A549 (cell line): ENCODE measurements at regions not wholly inside any gene's neighbourhood (a gene's known extent, or its start where the extent isn't known, plus 50 kb on each side); places are given as distances from the start of the nearest gene placed in this dataset.

ENCODE experiments used
- ATAC-seq, 2 experiments: fragments of 200-7000 bp in 1 of 2; fragments of >200 bp in 1 of 2; cut with Nextera tagmentation in 1 of 2; cut with Tn5 transposase in 1 of 2; 3 replicates each; pipeline versions ENCODE4 v1.8.0 to v1.9.1; 2018 to 2020; ENCODE audit warnings: mild to moderate bottlenecking in 1 of 2, moderate library complexity in 1 of 2
- CTCF ChIA-PET: fragments of 300-600 bp; sonication (Branson Sonifier 250); formaldehyde crosslinking; extraction: SDS; loops from one replicate; lab custom pipeline; 2021; ENCODE audit warnings: antibody characterized with exemption, inconsistent platforms; lab: Yijun Ruan, JAX
- POLR2A ChIA-PET: fragments of 350-600 bp; formaldehyde crosslinking; extraction: SDS; loops from one replicate; lab custom pipeline; 2021; ENCODE audit warnings: antibody characterized with exemption, inconsistent platforms; lab: Yijun Ruan, JAX
- DNase-seq, 2 experiments: peaks; one replicate each; pipeline versions ENCODE4 v3.0.0 to v3.0.0-alpha.2; 2011 to 2016; ENCODE audit warnings: low read depth in 1 of 2, low spot score in 1 of 2
- FAIRE-seq: peaks from 2 replicates; lab custom pipeline; 2011; peaks lifted over from hg19 to GRCh38; lab: Jason Lieb, UNC
- H3K27ac ChIP-seq, 2 experiments: fragments of >200 bp; sonication (Bioruptor Twin); formaldehyde crosslinking; 3 replicates each; pipeline ENCODE4 v1.5.1; 2016 to 2017
- H3K4me1 ChIP-seq: fragments of >200 bp; sonication (Bioruptor Twin); formaldehyde crosslinking; 3 replicates; pipeline ENCODE4 v1.6.1; 2016
- H3K4me2 ChIP-seq: fragments of >200 bp; sonication (Bioruptor Twin); formaldehyde crosslinking; 3 replicates; pipeline ENCODE4 v1.6.1; 2016
- H3K4me3 ChIP-seq: fragments of >200 bp; sonication (Bioruptor Twin); formaldehyde crosslinking; 3 replicates; pipeline ENCODE4 v1.5.1; 2016
- H3K9me3 ChIP-seq: fragments of >200 bp; sonication (Bioruptor Twin); formaldehyde crosslinking; 3 replicates; pipeline ENCODE4 v1.6.1; 2016
- CHD4 ChIP-seq: fragments of 200-600 bp; sonication (generic); IDR thresholded peaks from 2 replicates; pipeline ENCODE4 v1.6.1; 2016; ENCODE audit warnings: antibody characterized with exemption, mild to moderate bottlenecking, borderline replicate concordance
- EHMT2 ChIP-seq: fragments of 200-600 bp; sonication (generic); IDR thresholded peaks from 2 replicates; pipeline ENCODE4 v1.6.1; 2016; ENCODE audit warnings: antibody characterized with exemption, low read depth, mild to moderate bottlenecking, moderate library complexity
- EP300 ChIP-seq, 2 experiments: fragments of >200 bp; sonication (Bioruptor Twin); formaldehyde crosslinking; IDR thresholded peaks; 2 replicates in 1 of 2; 3 replicates in 1 of 2; pipeline ENCODE4 v1.6.1; 2016 to 2017
- FOSB ChIP-seq: fragments of 250-450 bp; sonication (Bioruptor Pico); IDR thresholded peaks from 2 replicates; pipeline ENCODE4 v1.5.0; 2020; ENCODE audit warnings: mild to moderate bottlenecking, moderate library complexity
- FOSL2 ChIP-seq, 2 experiments: fragments of 450-650 bp in 1 of 2; fragments of >200 bp in 1 of 2; sonication (Bioruptor Twin) in 1 of 2; formaldehyde crosslinking; IDR thresholded peaks; 2 replicates each; pipeline versions ENCODE4 v1.5.0 to v1.6.1; 2016 to 2020; ENCODE audit warnings: mild to moderate bottlenecking in 1 of 2, moderate library complexity in 1 of 2
- FOXS1 ChIP-seq: fragments of 250-450 bp; sonication (Bioruptor Pico); IDR thresholded peaks from 2 replicates; pipeline ENCODE4 v1.5.0; 2020; ENCODE audit warnings: mild to moderate bottlenecking, moderate library complexity
- HDAC2 ChIP-seq: fragments of 200-600 bp; sonication (generic); IDR thresholded peaks from 2 replicates; pipeline ENCODE4 v1.6.1; 2016
- HEYL ChIP-seq: fragments of 250-450 bp; sonication (Bioruptor Pico); IDR thresholded peaks from 2 replicates; pipeline ENCODE4 v1.8.0; 2021; ENCODE audit warnings: mild to moderate bottlenecking, moderate library complexity
- HOXB5 ChIP-seq: fragments of 250-450 bp; sonication (Bioruptor Pico); IDR thresholded peaks from 2 replicates; pipeline ENCODE4 v1.5.0; 2020; ENCODE audit warnings: mild to moderate bottlenecking, moderate library complexity
- JUN ChIP-seq, 2 experiments: fragments of >200 bp; sonication (Bioruptor Twin); formaldehyde crosslinking; IDR thresholded peaks; 2 replicates in 1 of 2; 3 replicates in 1 of 2; pipeline ENCODE4 v1.6.1; 2016 to 2017
- JUNB ChIP-seq: fragments of >200 bp; sonication (Bioruptor Twin); formaldehyde crosslinking; IDR thresholded peaks from 2 replicates; pipeline ENCODE4 v1.6.1; 2016
- KDM1A ChIP-seq: fragments of 200-600 bp; sonication (generic); IDR thresholded peaks from 2 replicates; pipeline ENCODE4 v1.6.1; 2016; ENCODE audit warnings: low read depth, mild to moderate bottlenecking
- KDM5A ChIP-seq: fragments of 200-600 bp; sonication (generic); IDR thresholded peaks from 2 replicates; pipeline ENCODE4 v1.6.1; 2016; ENCODE audit warnings: antibody characterized with exemption, mild to moderate bottlenecking
- MAFK ChIP-seq: fragments of 450-650 bp; IDR thresholded peaks from 2 replicates; pipeline ENCODE4 v1.6.1; 2014; ENCODE audit not compliant: partially characterized antibody
- NFE2L2 ChIP-seq: fragments of 150-350 bp; conservative IDR thresholded peaks from 2 replicates; pipeline ENCODE4 v1.6.1; 2014; ENCODE audit warnings: low read length
- NR3C1 ChIP-seq: fragments of >200 bp; sonication (Bioruptor Twin); formaldehyde crosslinking; IDR thresholded peaks from 3 replicates; pipeline ENCODE4 v1.6.1; 2017
- RARB ChIP-seq: fragments of 250-450 bp; sonication (Bioruptor Pico); IDR thresholded peaks from 2 replicates; pipeline ENCODE4 v1.8.0; 2021; ENCODE audit warnings: mild to moderate bottlenecking, moderate library complexity
- RNF2 ChIP-seq: fragments of 200-600 bp; sonication (generic); IDR thresholded peaks from 2 replicates; pipeline ENCODE4 v1.6.1; 2016; ENCODE audit warnings: low read depth, mild to moderate bottlenecking, antibody characterized with exemption, moderate library complexity, borderline replicate concordance
- SREBF2 ChIP-seq: fragments of 450-650 bp; IDR thresholded peaks from 2 replicates; pipeline ENCODE4 v1.6.1; 2014; ENCODE audit warnings: mild to moderate bottlenecking, moderate library complexity
- ZFP36 ChIP-seq: fragments of 450-650 bp; IDR thresholded peaks from 2 replicates; pipeline ENCODE4 v1.6.1; 2014; ENCODE audit warnings: borderline replicate concordance; ENCODE audit not compliant: partially characterized antibody
- ZNF302 ChIP-seq: fragments of 250-450 bp; sonication (Bioruptor Pico); IDR thresholded peaks from 2 replicates; pipeline ENCODE4 v1.9.0; 2021; ENCODE audit warnings: inconsistent platforms, mild to moderate bottlenecking, moderate library complexity
- ZSCAN20 ChIP-seq: fragments of 250-450 bp; sonication (Bioruptor Pico); IDR thresholded peaks from 2 replicates; pipeline ENCODE4 v1.8.0; 2022; ENCODE audit warnings: mild to moderate bottlenecking, moderate library complexity
- WGBS: methylation state at CpG from one replicate; pipeline ENCODE4 v1.1.6; 2017; ENCODE audit errors: missing lambda C conversion rate; 5-methylcytosine and 5-hydroxymethylcytosine counted together
- TF ChIP-seq, protein P1 (sequence below): fragments of >200 bp; sonication (Bioruptor Twin); formaldehyde crosslinking; IDR thresholded peaks from 3 replicates; pipeline ENCODE4 v1.6.1; 2016
- TF ChIP-seq, protein P2 (sequence below): fragments of 150-350 bp; IDR thresholded peaks from 2 replicates; pipeline ENCODE4 v1.6.1; 2014; ENCODE audit warnings: low read depth, mild to moderate bottlenecking, low read length
- TF ChIP-seq, protein P3 (sequence below): fragments of 450-650 bp; IDR thresholded peaks from 2 replicates; pipeline ENCODE4 v1.6.1; 2014; ENCODE audit warnings: antibody characterized with exemption
- TF ChIP-seq, protein P4 (sequence below): fragments of >200 bp; sonication (Bioruptor Twin); formaldehyde crosslinking; IDR thresholded peaks from 3 replicates; pipeline ENCODE4 v1.5.1; 2016
- TF ChIP-seq, protein P5 (sequence below): IDR thresholded peaks from 2 replicates; pipeline ENCODE4 v1.6.1; 2012; ENCODE audit warnings: low read depth, borderline replicate concordance
- TF ChIP-seq, protein P6 (sequence below): fragments of 200-600 bp; sonication (generic); IDR thresholded peaks from 2 replicates; pipeline ENCODE4 v1.6.1; 2016; ENCODE audit warnings: antibody characterized with exemption, mild to moderate bottlenecking, moderate library complexity

DNA sequence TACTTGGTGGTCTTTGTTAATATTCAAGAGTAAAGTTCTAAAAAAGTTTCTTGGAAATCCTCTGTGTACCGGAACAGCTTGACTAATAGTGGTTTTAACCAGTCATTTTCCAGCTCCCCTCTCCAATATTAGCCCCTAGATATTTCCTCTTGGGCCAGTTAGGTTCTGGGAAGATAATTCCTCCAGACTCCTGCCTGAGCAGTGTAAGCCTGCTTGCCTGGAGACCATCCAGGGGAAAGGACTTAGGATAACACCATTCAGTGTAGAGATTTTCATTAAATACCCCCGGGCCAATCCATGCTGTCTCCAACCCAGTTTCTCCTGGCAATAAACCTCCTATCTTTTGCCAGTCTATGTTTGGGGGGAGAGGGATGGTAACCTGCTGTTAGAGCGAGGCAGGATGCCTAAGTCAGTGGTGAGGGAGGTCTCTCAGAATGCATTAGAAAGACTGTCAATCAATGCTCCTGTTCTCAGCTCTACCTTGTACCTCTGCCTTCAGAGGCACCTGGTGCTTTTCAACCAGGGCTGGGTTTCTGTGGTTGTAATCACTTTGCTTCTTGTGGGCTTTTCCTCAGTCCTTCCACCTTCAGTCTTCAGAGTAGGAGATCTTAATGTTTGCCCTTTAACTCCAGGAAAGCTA, 186.4 kb downstream of the RNF152 start:
- FAIRE-seq: no peak
- Histone ChIP-seq H3K9me3 (no peaks in the 10 kb centered on the region), H3K27ac (no peak overlapping the region), H3K4me1 (no peaks in the 10 kb centered on the region)
- ATAC-seq: no peak
- WGBS: 0% methylated on average over 3 of the region's 3 CpGs
- no peak for DNase-seq
- no peak for TF ChIP-seq HEYL
- TF ChIP-seq RNF2: no peak
- no peak for TF ChIP-seq FOXS1 (CRISPR knock-in tag)
- no peak for TF ChIP-seq MAFK
- TF ChIP-seq, protein P1, sequence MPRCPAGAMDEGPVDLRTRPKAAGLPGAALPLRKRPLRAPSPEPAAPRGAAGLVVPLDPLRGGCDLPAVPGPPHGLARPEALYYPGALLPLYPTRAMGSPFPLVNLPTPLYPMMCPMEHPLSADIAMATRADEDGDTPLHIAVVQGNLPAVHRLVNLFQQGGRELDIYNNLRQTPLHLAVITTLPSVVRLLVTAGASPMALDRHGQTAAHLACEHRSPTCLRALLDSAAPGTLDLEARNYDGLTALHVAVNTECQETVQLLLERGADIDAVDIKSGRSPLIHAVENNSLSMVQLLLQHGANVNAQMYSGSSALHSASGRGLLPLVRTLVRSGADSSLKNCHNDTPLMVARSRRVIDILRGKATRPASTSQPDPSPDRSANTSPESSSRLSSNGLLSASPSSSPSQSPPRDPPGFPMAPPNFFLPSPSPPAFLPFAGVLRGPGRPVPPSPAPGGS: no peak
- TF ChIP-seq JUNB: no peak
- no peak for TF ChIP-seq KDM1A
- TF ChIP-seq HDAC2: no peak
- no peak for TF ChIP-seq HOXB5 (CRISPR knock-in tag)
- TF ChIP-seq, protein P2, sequence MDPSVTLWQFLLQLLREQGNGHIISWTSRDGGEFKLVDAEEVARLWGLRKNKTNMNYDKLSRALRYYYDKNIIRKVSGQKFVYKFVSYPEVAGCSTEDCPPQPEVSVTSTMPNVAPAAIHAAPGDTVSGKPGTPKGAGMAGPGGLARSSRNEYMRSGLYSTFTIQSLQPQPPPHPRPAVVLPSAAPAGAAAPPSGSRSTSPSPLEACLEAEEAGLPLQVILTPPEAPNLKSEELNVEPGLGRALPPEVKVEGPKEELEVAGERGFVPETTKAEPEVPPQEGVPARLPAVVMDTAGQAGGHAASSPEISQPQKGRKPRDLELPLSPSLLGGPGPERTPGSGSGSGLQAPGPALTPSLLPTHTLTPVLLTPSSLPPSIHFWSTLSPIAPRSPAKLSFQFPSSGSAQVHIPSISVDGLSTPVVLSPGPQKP: no peak
- no peak for TF ChIP-seq KDM5A
- no peak for TF ChIP-seq RARB (CRISPR knock-in tag)
- no peak for TF ChIP-seq ZSCAN20 (CRISPR knock-in tag)
- TF ChIP-seq CHD4: no peak
- TF ChIP-seq ZNF302 (CRISPR knock-in tag): no peak
- TF ChIP-seq, protein P3, sequence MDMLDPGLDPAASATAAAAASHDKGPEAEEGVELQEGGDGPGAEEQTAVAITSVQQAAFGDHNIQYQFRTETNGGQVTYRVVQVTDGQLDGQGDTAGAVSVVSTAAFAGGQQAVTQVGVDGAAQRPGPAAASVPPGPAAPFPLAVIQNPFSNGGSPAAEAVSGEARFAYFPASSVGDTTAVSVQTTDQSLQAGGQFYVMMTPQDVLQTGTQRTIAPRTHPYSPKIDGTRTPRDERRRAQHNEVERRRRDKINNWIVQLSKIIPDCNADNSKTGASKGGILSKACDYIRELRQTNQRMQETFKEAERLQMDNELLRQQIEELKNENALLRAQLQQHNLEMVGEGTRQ: no peak
- no peak for TF ChIP-seq FOSB
- TF ChIP-seq ZFP36: no peak
- TF ChIP-seq, all 56 proteins: peak for 0
- CTCF ChIA-PET: interaction anchor here (0.9 kb wide), 1 partner anchor 206 kb away, joined by 3 read pairs; no protein-coding TSS in a partner anchor
- Histone ChIP-seq H3K4me2 (no peak overlapping the region), H3K4me3 (no peak overlapping the region)
- POLR2A ChIA-PET: no interaction called here

DNA sequence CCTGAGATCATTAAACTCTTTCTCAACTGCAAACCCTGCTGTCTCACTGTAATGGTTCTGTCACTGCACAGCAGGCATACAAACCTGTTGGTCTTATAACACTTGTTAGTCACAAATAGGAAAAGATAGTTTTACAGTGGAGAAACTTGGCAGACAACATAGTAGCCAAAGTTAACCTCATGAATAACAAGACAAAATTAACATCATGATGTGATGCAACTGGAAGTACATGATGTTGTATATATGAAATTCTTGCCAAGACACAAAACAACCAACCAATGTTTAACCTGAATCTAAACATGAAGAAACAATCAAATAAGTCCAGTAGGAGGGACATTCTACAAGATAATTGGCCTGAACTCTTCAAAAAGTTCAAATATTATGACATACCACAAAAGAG, 189.3 kb downstream of the RNF152 start:
- ATAC-seq (no peak), FAIRE-seq (no peak), DNase-seq (no peak)
- H3K27ac ChIP-seq: no peak overlapping the region
- H3K4me3 ChIP-seq: no peak overlapping the region
- no peaks in the 10 kb centered on the region for H3K4me1 ChIP-seq
- CTCF ChIA-PET: no interaction called here
- H3K9me3 ChIP-seq: no peaks in the 10 kb centered on the region
- POLR2A ChIA-PET: no interaction called here
- H3K4me2 ChIP-seq: no peak overlapping the region
- TF ChIP-seq, protein P4, sequence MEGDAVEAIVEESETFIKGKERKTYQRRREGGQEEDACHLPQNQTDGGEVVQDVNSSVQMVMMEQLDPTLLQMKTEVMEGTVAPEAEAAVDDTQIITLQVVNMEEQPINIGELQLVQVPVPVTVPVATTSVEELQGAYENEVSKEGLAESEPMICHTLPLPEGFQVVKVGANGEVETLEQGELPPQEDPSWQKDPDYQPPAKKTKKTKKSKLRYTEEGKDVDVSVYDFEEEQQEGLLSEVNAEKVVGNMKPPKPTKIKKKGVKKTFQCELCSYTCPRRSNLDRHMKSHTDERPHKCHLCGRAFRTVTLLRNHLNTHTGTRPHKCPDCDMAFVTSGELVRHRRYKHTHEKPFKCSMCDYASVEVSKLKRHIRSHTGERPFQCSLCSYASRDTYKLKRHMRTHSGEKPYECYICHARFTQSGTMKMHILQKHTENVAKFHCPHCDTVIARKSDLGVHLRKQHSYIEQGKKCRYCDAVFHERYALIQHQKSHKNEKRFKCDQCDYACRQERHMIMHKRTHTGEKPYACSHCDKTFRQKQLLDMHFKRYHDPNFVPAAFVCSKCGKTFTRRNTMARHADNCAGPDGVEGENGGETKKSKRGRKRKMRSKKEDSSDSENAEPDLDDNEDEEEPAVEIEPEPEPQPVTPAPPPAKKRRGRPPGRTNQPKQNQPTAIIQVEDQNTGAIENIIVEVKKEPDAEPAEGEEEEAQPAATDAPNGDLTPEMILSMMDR: no peak
- TF ChIP-seq RNF2 (no peak), EP300 (IDR thresholded peaks at IDR 0.05) (no peak), ZSCAN20 (CRISPR knock-in tag) (no peak), NFE2L2 (no peak), JUN (IDR thresholded peaks at IDR 0.05) (no peak), SREBF2 (no peak), CHD4 (no peak), KDM5A (no peak), NR3C1 (no peak), JUNB (no peak), FOSL2 (IDR thresholded peaks at IDR 0.05) (no peak), FOSL2 (CRISPR knock-in tag; IDR thresholded peaks at IDR 0.05) (no peak), EHMT2 (no peak)
- TF ChIP-seq, protein P5, sequence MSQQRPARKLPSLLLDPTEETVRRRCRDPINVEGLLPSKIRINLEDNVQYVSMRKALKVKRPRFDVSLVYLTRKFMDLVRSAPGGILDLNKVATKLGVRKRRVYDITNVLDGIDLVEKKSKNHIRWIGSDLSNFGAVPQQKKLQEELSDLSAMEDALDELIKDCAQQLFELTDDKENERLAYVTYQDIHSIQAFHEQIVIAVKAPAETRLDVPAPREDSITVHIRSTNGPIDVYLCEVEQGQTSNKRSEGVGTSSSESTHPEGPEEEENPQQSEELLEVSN: no peak
- TF ChIP-seq, protein P3: no peak
- TF ChIP-seq, protein P6, sequence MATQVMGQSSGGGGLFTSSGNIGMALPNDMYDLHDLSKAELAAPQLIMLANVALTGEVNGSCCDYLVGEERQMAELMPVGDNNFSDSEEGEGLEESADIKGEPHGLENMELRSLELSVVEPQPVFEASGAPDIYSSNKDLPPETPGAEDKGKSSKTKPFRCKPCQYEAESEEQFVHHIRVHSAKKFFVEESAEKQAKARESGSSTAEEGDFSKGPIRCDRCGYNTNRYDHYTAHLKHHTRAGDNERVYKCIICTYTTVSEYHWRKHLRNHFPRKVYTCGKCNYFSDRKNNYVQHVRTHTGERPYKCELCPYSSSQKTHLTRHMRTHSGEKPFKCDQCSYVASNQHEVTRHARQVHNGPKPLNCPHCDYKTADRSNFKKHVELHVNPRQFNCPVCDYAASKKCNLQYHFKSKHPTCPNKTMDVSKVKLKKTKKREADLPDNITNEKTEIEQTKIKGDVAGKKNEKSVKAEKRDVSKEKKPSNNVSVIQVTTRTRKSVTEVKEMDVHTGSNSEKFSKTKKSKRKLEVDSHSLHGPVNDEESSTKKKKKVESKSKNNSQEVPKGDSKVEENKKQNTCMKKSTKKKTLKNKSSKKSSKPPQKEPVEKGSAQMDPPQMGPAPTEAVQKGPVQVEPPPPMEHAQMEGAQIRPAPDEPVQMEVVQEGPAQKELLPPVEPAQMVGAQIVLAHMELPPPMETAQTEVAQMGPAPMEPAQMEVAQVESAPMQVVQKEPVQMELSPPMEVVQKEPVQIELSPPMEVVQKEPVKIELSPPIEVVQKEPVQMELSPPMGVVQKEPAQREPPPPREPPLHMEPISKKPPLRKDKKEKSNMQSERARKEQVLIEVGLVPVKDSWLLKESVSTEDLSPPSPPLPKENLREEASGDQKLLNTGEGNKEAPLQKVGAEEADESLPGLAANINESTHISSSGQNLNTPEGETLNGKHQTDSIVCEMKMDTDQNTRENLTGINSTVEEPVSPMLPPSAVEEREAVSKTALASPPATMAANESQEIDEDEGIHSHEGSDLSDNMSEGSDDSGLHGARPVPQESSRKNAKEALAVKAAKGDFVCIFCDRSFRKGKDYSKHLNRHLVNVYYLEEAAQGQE: no peak
